ENCODE measurements at regions not wholly inside any gene's neighbourhood (a gene's known extent, or its start where the extent isn't known, plus 50 kb on each side); places are given as distances from the start of the nearest gene placed in this dataset.
"Not testable (repeated sequence)": the region's sequence is repeated elsewhere in the genome, so short reads cannot be mapped to it uniquely, and the experiment has no call there.

DNA sequence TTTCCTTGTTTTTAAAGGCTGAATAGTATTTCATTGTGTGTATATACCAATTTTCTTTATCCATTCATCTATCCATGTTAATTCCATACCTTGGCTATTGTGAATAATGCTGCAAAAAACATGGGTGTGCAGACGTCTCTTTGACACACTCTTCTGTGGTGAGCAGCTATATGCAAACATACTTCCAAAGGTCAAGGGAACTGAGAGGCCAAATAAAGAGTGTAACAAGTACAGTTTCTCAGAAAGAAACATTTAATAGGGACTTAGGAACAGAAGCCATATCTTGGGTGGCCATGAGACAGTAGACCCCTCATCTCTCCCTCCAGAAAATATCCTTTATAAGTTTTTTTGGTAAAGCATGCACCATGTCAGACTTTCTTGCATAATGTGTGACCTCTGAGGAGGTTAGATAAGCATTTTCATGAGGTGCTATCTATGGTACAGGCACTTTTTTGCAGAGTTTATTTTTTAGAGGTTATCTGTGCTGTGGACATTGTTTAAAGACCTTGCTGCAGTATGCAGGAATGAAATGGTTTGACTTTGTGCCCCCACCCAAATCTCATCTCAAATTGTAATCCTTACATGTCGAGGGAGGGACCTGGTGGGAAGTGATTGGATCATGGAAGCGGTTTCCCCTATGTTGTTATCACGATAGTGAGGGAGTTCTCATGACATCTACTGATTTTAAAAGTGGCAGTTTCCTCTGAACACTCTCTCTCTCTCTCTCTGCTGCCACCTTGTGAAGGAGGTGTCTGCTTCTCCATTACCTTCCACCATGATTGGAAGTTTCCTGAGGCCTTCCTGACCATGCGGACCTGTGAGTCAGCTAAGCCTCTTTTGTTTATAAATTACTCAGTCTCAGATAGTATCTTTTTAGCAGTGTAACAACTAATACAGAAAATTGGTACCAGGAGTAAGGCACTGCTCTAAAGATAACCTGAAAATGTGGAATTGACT, 1202.3 kb downstream of the GALC start:
- ChIA-PET CTCF (no interaction called here), POLR2A (no interaction called here)

DNA sequence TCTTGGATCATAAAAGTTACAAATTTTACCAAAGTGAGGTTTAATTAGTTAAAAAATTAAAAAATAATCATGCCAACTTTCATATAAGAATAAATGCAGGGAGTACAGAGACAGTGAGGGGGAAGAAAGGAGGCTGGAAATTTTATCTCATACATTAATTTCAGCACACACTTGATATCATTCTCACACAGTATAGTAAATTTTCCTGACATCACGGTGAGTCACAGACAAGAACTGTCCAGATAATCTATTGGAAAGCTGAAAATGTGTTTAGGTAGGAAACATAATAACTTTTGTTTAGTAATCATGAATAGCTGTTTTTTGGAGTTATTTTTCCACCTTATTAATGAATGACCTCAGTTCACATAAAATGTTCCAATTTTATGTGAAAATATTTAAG, 1204.8 kb downstream of the GALC start:
- CTCF ChIA-PET = no interaction called here
- POLR2A ChIA-PET = no interaction called here

DNA sequence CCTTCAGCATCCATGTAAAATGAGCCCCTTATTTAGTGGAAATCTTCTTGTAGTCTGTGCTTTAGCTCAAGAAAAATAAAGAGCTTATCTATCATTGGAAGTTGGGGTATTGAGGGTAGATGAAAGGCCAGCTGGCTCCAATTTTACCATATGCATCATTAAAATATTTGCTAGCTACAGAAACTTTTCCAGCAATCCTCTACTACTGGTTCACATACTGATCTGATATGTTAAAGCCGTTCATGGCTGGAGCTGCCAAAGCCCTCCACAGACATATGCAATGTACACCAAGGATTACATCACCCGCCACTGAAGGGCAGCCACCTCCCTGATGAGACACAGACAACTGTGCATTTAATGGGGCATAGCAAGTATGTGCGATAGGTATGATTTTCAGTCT, 1205.3 kb downstream of the GALC start:
- ChIA-PET CTCF (no interaction called here), POLR2A (no interaction called here)

DNA sequence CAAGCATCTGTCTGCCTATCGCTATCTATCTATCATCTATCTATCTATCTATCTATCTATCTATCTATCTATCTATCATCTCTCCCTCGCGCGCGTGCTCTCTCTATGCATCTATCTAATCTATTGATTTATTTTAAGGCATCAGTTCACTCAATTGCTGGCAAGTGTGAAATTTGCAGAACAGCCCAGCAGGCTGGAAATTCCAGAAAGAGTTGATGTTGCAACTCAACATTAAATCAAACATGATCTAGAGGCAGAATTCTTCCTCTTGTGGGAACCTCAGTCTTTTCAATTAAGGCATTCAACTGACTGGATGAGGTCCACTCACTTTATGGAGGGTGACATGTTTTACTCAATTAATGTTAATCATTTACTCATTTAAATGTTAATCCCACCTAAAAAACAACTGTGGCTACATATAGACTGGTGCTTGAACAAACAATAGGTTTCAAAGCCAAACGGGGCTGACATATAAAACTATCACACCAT, 1210.8 kb downstream of the GALC start:
- CTCF ChIA-PET = no interaction called here
- POLR2A ChIA-PET = no interaction called here

DNA sequence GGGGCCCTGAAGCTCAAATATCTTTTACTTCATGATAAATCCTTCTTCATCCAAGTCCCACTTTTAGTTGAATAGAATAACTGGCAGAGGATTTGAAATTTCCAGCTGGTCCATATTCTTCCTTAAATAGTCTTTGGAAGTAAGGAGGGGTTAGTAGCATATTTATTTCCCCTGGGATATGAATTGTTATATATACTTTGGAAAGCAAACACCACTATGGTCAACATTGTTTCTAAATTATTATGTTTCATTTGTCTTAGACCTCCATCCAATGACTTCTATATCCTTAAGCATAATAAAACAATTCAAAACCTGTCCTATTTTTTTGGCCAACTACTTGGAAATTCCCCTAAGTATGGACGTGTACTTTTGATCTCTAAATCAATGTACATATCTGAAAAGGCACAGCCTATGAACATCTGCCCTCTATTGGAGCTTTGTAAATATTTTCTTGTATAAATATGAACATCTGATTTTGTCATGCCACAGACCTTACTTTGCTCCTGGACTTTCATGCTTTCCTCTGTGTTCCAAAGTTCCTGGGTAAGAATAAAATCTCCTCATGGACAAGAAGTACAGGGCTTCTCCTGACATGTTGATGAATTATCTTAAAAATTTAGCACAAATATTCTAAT, 1212.0 kb downstream of the GALC start:
- POLR2A ChIA-PET = no interaction called here
- CTCF ChIA-PET = no interaction called here

- CTCF ChIA-PET = no interaction called here
These were observed 1212.5 kb downstream of the GALC start for GRCh38 chr14:86780461-86780860.

GRCh38 chr14:86779416-86779815, 1213.6 kb downstream of the GALC start:
- POLR2A ChIA-PET = no interaction called here
- CTCF ChIA-PET = no interaction called here

More at GRCh38 chr14:86780461-86780860, 1212.5 kb downstream of the GALC start:
- POLR2A ChIA-PET = no interaction called here

DNA sequence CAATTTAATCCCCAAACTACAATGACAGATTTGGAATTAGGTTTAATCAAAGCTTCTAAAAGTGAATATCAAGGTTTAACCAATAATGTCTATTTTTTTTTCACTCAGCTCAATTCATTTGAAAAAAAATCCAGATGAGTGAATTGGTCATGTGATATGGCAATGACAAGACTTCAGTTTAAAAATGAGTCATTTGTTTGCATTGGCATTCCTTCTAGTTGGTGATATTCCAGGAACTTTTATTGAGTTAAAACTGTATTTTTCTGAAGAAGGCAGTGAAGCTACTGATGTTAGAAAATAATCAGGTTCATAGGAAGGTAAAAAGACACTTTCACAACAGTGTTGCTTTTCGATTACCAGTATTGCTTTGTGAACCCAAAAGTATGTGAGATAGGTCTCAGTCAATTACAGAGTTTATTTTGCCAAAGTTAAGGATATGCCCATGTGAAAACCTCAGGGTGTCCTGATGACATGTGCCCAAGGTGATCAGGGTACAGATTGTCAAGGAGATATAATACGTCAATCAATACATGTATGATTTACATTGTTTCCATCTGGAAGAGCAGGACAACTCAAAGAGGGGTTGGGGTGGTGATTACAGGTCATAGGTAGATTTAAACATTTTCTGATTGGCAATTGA, 1214.9 kb downstream of the GALC start:
- ChIA-PET CTCF (no interaction called here), POLR2A (no interaction called here)

GRCh38 chr14:86775896-86776295, 1217.1 kb downstream of the GALC start:
- CTCF ChIA-PET, POLR2A ChIA-PET: not testable (repeated sequence)

DNA sequence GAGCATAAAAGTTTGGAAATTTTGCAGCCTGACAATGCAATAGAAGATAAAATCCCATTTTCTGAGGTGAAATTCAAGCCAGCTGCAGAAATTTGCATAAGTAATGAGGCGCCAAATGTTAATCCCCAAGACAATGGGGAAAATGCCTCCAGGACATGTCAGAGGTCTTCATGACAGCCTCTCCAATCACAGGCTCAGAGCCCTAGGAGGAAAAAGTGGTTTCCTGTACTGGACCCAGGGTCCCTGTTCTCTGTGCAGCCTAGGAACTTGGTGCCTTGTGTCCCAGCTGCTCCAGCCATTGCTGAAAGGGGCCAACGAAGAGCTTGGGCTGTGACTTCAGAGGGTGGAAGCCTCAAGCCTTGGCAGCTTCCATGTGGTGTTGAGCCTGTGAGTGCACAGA, 1218.1 kb downstream of the GALC start:
- ChIA-PET CTCF (no interaction called here), POLR2A (no interaction called here)

DNA sequence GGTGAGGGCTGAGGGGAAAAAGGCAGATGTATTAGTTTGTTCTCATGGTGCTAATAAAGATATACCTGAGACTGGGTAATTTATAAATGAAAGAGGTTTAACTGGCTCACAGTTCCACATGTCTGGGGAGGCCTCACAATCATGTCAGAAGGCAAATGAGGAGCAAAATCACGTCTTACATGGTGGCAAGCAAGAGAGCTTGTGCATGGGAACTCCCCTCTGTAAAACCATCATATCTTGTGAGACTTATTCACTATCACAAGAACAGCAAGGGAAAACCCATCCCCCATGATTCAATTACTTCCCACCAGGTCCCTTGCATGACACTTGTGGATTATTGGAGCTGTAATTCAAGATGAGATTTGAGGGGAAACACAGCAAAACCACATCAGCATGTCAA, 1220.9 kb downstream of the GALC start:
- CTCF ChIA-PET = no interaction called here
- POLR2A ChIA-PET = no interaction called here

- CTCF ChIA-PET = no interaction called here
- POLR2A ChIA-PET = no interaction called here
These were observed 1222.8 kb downstream of the GALC start for GRCh38 chr14:86770186-86770585.

- ChIA-PET CTCF (no interaction called here), POLR2A (no interaction called here)
These were observed 1226.5 kb downstream of the GALC start for GRCh38 chr14:86766469-86766868.

DNA sequence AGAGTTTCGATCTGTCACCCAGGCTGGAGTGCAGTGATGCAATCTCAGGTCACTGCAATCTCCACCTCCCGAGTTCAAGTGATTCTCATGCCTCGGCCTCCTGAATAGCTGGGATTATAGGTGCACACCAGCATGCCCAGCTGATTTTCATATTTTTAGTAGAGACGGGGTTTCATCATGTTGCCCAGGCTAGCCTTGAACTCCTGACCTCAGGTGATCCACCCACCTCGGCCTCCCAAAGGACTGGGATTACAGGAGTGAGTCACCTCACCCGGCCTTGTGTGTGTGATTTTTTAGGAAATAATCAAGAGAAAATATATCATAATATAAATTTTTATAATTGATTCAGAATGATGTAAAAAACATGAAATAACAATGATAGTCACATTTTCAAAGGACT, 1231.4 kb downstream of the GALC start:
- ChIA-PET POLR2A (no interaction called here), CTCF (no interaction called here)

DNA sequence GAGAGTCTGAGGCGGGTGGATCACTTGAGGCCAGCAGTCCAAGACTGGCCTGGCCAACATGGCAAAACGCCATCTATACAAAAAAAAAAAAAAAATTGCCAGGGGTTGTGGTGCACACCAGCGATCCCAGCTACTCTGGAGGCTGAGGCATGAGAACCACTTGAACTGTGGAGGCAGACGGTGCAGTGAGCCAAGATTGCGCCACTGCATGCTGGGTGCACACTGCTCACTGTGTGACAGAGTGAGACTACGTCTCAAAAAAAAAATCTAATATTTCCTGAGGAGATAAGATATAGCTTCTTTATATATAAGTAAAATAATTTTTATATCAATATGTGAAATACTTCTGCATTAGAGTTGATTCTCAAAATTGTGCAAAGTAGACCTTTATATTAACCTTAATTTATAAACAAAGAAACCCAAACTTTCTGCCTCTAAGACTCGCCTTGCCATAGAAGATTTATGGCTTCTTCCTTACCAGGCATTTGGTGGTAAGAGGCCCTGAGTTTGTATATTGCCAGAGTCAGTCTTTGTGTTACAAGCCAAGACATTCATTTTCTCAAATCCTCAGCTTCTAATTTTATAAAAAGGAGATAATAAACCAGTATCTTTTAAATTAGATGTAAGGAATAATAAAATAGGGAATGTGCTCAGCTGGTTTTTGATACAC, 1226.7 kb downstream of the FLRT2 start:
- ChIA-PET POLR2A (no interaction called here), CTCF (no interaction called here)

DNA sequence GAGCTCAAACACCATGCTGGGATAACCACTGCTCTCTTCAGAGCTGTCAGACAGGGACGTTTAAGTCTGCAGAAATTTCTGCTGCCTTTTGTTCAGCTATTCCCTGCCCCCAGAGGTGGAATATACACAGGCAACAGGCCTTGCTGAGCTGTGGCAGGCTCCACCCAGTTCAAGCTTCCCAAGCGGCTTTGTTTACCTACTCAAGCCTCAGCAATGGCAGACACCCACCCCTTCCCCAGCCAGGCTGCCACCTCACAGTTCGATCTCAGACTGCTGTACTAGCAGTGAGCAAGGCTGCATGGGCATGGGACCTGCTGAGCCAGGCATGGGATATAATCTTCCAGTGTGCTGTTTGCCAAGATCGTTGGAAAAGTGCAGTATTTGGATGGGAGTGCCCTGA, 1220.5 kb downstream of the FLRT2 start:
- POLR2A ChIA-PET, CTCF ChIA-PET: not testable (repeated sequence)

- POLR2A ChIA-PET = no interaction called here
- CTCF ChIA-PET = no interaction called here
These were observed 1209.8 kb downstream of the FLRT2 start for GRCh38 chr14:86739761-86740160.

- CTCF ChIA-PET, POLR2A ChIA-PET: not testable (repeated sequence)
These were observed 1201.5 kb downstream of the FLRT2 start for GRCh38 chr14:86731427-86731826.

- POLR2A ChIA-PET = no interaction called here
These were observed 1193.3 kb downstream of the FLRT2 start for GRCh38 chr14:86723254-86723624.

DNA sequence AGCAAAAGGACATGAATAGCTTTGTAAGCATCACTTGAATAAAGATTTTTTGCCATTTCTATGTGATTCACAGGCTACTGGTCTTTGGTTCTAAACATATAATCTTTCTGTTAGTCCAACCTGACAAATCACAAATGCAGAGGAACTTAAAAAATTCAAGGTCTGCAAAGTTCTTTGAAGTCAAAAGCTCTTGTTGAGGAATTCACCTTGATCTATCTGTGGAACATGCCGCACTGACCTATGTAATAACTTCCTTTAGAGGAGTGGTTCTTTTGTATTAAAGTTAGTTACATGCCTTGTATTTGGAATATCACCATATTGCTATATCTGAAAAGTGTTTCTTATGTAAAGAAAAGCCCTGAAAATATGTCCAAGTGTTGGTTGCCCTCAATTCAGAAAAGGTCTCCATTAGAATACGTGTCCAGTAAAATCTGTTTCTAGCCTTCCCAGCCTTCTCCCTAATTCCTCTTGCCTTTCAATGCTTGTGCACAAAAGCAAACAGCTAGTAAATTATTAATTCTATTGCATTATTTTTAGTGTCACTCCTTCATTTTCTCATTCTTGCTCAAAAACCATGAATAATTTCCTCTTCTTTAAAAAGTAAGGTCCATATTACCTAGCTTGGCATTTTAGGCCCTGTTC, 1192.8 kb downstream of the FLRT2 start:
- CTCF ChIA-PET = no interaction called here
- POLR2A ChIA-PET = no interaction called here

More at GRCh38 chr14:86723254-86723624, 1193.3 kb downstream of the FLRT2 start:
- CTCF ChIA-PET = no interaction called here
